ENCODE measurements at regions not wholly inside any gene's neighbourhood (a gene's known extent, or its start where the extent isn't known, plus 50 kb on each side); places are given as distances from the start of the nearest gene placed in this dataset.

DNA sequence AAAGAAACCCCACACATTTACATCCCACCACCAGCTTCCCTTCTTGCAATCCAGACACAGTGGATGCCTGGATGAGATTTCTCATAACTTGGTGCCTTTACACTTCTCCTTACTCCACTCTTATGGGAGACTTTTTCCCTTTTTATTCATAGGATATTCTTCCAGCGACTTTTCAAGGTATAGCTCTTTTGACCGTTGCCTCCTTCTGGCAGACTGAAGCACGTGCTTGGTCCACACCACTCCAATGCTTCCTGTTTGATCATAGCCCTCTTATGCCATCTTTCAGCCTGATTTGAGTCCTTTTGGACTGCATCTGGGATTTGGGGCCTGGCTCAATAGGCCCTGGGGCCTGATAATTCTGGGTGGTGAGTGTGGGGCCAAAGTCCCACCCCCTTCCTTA, 87.7 kb downstream of the ERCC5 start:
- no peak for DNase-seq

DNA sequence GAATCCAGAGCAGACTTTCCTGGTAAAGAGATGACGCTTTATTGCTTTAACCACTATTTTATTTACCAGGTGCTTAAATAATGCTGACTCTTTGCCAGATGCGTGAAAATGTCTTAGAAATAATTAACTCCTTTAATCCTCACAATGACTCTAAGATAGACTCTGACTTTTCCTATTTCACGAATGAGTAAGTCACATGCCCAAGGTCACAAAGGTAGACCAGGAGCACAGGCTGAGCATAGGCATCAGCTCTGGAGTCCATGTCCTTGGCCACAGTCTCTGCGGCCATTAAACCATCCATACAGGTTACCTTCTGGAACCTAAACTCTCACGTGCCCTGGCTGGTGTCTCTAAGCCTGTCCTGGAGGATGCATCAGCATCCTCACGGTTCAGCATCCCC, 87.3 kb downstream of the ERCC5 start:
- no peak for DNase-seq

DNA sequence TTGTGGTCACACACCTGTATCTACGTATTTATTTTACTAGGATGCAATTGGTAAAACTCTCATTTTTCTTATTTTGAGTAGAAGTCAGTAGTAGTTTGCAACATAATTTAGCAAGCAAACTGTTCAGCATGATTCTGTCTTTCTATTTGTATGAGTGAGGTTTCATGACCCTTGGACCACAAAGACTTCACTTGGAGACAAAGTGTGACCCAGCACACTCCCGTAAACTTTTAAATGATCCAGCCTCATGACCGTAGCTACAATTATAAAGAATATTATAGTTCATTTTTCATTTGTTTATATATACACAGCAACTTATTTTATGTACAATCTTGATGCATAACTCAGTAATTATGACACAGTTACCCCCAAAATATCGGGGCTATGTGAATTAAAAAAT, 86.5 kb downstream of the ERCC5 start:
- no peak for DNase-seq

DNA sequence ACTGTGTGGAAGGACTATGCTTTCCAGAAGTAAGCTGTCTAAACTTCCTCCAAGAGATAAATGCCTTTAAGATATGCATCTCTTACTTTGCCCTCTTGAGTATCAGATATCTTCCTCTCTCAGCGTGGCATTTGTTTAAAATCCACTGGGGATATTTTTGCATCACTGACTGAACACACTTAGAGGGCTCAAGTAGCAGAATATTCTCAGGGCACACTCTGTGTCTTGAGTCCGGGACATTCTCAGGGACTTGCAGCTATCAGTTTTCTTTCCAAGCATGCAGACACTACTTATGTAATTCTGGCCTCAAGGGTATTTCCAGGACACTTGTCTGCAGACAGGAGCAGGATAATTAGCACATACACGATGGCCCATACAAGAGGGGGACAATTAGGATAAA, 84.7 kb downstream of the ERCC5 start:
- no peak for DNase-seq

DNA sequence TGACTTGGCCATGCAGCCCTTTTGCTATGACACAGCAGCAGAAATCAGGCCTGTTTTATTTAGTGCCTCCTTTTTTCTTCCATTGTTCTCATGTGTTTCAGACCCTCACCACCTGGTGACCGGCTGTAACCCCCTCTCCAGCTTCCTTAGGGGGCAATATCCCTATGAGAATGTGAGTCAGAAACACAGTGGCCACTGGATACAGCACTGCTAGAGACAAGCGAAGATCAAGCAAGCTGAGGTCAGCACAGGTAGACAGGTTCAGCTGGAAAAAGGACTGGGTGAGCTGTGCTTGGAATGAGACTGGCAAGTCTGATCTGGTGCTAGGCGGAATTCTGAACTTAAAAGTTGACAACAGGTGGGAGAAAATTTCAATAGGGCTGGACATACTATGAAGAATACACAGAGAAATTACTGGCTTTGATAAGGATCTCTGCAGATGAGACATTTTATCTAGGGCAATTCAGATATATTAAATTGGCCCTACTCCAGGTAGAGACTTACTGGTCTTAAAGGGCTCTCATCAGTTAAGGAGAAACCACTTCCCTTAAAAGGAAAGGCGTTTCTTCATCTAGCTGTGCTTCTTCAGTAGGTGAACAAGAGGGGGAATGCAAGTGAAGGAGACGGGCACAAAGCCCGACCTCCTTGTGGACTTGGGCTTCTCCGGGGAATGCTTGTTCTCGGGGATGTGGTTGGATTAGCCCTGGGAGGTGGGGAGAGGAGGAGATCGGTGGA, 83.3 kb downstream of the ERCC5 start:
- DNase-seq, result no peak
